K562 (cell line): ENCODE measurements at regions not wholly inside any gene's neighbourhood (a gene's known extent, or its start where the extent isn't known, plus 50 kb on each side); places are given as distances from the start of the nearest gene placed in this dataset.

ENCODE experiments used
- ATAC-seq: fragments of 200-7000 bp; cut with Tn5 transposase; 3 replicates; pipeline ENCODE4 v1.9.1; 2020; ENCODE audit warnings: moderate library complexity
- BruUV-seq: library from RNA; stranded (reverse); fragments of 400-500 nt; replicated peaks from 2 replicates; lab custom pipeline; 2021; lab: Mats Ljungman, UMichigan
- CTCF ChIA-PET: fragments of 300-600 bp; formaldehyde crosslinking; extraction: SDS; loops from one replicate; lab custom pipeline; 2021; ENCODE audit warnings: low intra/inter-chr PET ratio; lab: Yijun Ruan, JAX
- POLR2A ChIA-PET: fragments of 300-600, 350-650 bp; sonication (Branson Sonifier 250); formaldehyde crosslinking; extraction: SDS; loops from one replicate; lab custom pipeline; 2021; ENCODE audit warnings: antibody characterized with exemption, inconsistent platforms; lab: Yijun Ruan, JAX
- DNase-seq, 4 experiments: peaks; one replicate each; pipeline versions ENCODE4 v3.0.0 to v3.0.0-alpha.2; 2011 to 2018; ENCODE audit warnings: low spot score in 3 of 4, mixed read lengths in 3 of 4; ENCODE audit errors: extremely low read depth in 1 of 4
- FAIRE-seq: peaks from 2 replicates; lab custom pipeline; 2011; peaks lifted over from hg19 to GRCh38; lab: Jason Lieb, UNC
- H2AFZ ChIP-seq: 2 replicates; pipeline ENCODE4 v1.6.0; 2011; ENCODE audit warnings: low read depth, low read length, control low read depth, inconsistent platforms
- H3K27ac ChIP-seq: fragments of 200-600 bp; 3 replicates; pipeline ENCODE4 v1.8.0; 2011; ENCODE audit warnings: low read depth, mild to moderate bottlenecking, control low read depth, inconsistent platforms, low read length, moderate library complexity, mixed read lengths; ENCODE audit errors: extremely low read depth
- H3K27me3 ChIP-seq, 2 experiments: fragments of 300-600 bp in 1 of 2; 2 replicates in 1 of 2; 3 replicates in 1 of 2; pipeline versions ENCODE4 v1.6.0 to v1.8.0; 2011; ENCODE audit warnings: inconsistent platforms in 2 of 2, low read length in 2 of 2, mild to moderate bottlenecking in 1 of 2, mixed read lengths in 1 of 2, moderate library complexity in 1 of 2; ENCODE audit not compliant: control insufficient read depth in 2 of 2, insufficient read depth in 2 of 2
- H3K36me3 ChIP-seq: fragments of 300-600 bp; 3 replicates; pipeline ENCODE4 v1.8.0; 2011; ENCODE audit warnings: mild to moderate bottlenecking, low read length, inconsistent platforms; ENCODE audit not compliant: control insufficient read depth, insufficient read depth
- H3K4me1 ChIP-seq, 2 experiments: fragments of 200-600 bp in 1 of 2; replicated peaks in 1 of 2; 2 replicates in 1 of 2; 3 replicates in 1 of 2; pipeline versions ENCODE4 v1.5.1 to v1.8.0; 2011; ENCODE audit warnings: inconsistent platforms in 2 of 2, low read length in 2 of 2, mild to moderate bottlenecking in 1 of 2, mixed read lengths in 1 of 2, moderate library complexity in 1 of 2; ENCODE audit not compliant: control insufficient read depth in 2 of 2, insufficient read depth in 2 of 2
- H3K4me2 ChIP-seq: 2 replicates; pipeline ENCODE4 v1.6.1; 2011; ENCODE audit warnings: low read length, control low read depth, inconsistent platforms, mixed read lengths; ENCODE audit not compliant: insufficient read depth
- H3K4me3 ChIP-seq: fragments of 200-600 bp; sonication (generic), shearing (Covaris generic); 2 replicates; pipeline ENCODE4 v1.5.1; 2016; ENCODE audit warnings: control low read depth, inconsistent platforms
- H3K79me2 ChIP-seq: fragments of 200-600 bp; 3 replicates; pipeline ENCODE4 v1.8.0; 2011; ENCODE audit warnings: low read length, inconsistent platforms; ENCODE audit not compliant: control insufficient read depth, insufficient read depth
- H3K9ac ChIP-seq, 2 experiments: 2 replicates each; pipeline versions ENCODE4 v1.6.0 to v1.6.1; 2011; ENCODE audit warnings: low read depth in 2 of 2, low read length in 2 of 2, control low read depth in 1 of 2, inconsistent platforms in 1 of 2, mild to moderate bottlenecking in 1 of 2, mixed read lengths in 1 of 2; ENCODE audit not compliant: insufficient read depth in 1 of 2
- H3K9me1 ChIP-seq: one replicate; pipeline ENCODE4 v1.6.0; 2011; ENCODE audit warnings: inconsistent platforms, mild to moderate bottlenecking, low read length, moderate library complexity; ENCODE audit not compliant: control insufficient read depth, insufficient read depth
- H3K9me3 ChIP-seq: replicated peaks from 2 replicates; pipeline ENCODE4 v1.5.1; 2011; ENCODE audit warnings: low read depth, low read length, inconsistent platforms; ENCODE audit not compliant: control insufficient read depth, insufficient read depth
- H4K20me1 ChIP-seq: replicated peaks from 2 replicates; pipeline ENCODE4 v1.6.1; 2011; ENCODE audit warnings: low read length, inconsistent platforms, mixed read lengths; ENCODE audit not compliant: control insufficient read depth, insufficient read depth
- CBX5 ChIP-seq: IDR thresholded peaks from 2 replicates; pipeline ENCODE4 v1.6.1; 2014; ENCODE audit warnings: low read depth, borderline replicate concordance
- FOXP1 ChIP-seq: sonication (generic); formaldehyde crosslinking; IDR thresholded peaks from 2 replicates; pipeline ENCODE4 v1.8.0; 2022; ENCODE audit warnings: mild to moderate bottlenecking, missing genetic modification reagents
- HDAC1 ChIP-seq, 2 experiments: fragments of 450-650 bp; IDR thresholded peaks; 2 replicates each; pipeline ENCODE4 v1.6.1; 2016 to 2017; ENCODE audit warnings: inconsistent platforms in 1 of 2, mild to moderate bottlenecking in 1 of 2, moderate library complexity in 1 of 2
- RBFOX2 ChIP-seq: fragments of 200-400 bp; formaldehyde crosslinking; IDR thresholded peaks from 2 replicates; pipeline ENCODE4 v1.6.1; 2017; ENCODE audit warnings: low read depth, mild to moderate bottlenecking, low read length, moderate library complexity
- TCF7L2 ChIP-seq: fragments of 150-350 bp; IDR thresholded peaks from 2 replicates; pipeline ENCODE4 v1.6.1; 2016; ENCODE audit warnings: low read depth, mild to moderate bottlenecking, low read length, moderate library complexity
- ZNF175 ChIP-seq: fragments of 200-800 bp; sonication (Bioruptor generic); IDR thresholded peaks from 2 replicates; pipeline ENCODE4 v1.6.1; 2016; ENCODE audit warnings: low read depth, mild to moderate bottlenecking, missing genetic modification characterization, missing compliant biosample characterization
- ZNF274 ChIP-seq: IDR thresholded peaks from 2 replicates; pipeline ENCODE4 v1.6.1; 2011; ENCODE audit warnings: low read depth, mild to moderate bottlenecking, low read length, moderate library complexity, borderline replicate concordance
- ZNF277 ChIP-seq: fragments of 250-450 bp; sonication (Bioruptor Pico); IDR thresholded peaks from 2 replicates; pipeline ENCODE4 v1.8.0; 2022; ENCODE audit warnings: inconsistent platforms, mild to moderate bottlenecking, moderate library complexity, borderline replicate concordance
- ZNF3 ChIP-seq: fragments of 250-450 bp; sonication (Bioruptor Pico); IDR thresholded peaks from 2 replicates; pipeline ENCODE4 v1.5.0; 2021; ENCODE audit warnings: mild to moderate bottlenecking, moderate library complexity
- ZNF324 ChIP-seq: fragments of 250-450 bp; sonication (Bioruptor Pico); IDR thresholded peaks from 2 replicates; pipeline ENCODE4 v1.4.0; 2020; ENCODE audit warnings: mild to moderate bottlenecking
- ZNF398 ChIP-seq: fragments of 250-450 bp; sonication (Bioruptor Pico); IDR thresholded peaks from 2 replicates; pipeline ENCODE4 v1.8.0; 2021; ENCODE audit warnings: moderate library complexity, mild to moderate bottlenecking, inconsistent platforms
- WGBS: fragments of 100-300 bp; shearing (Covaris generic); methylation state at CpG from one replicate; pipeline ENCODE4 v1.1.6; 2016; ENCODE audit warnings: low coverage, mixed read lengths; ENCODE audit not compliant: insufficient coverage; ENCODE audit errors: missing lambda C conversion rate; 5-methylcytosine and 5-hydroxymethylcytosine counted together
- in situ Hi-C: fragments of 300-500 bp; cut with MboI; formaldehyde crosslinking; loops from 4 replicates; pipeline ENCODE4 v1.15.0; 2018; ENCODE audit warnings: inconsistent platforms, mixed read lengths
- intact Hi-C: fragments of 100-400 bp; cut with micrococcal nuclease; formaldehyde crosslinking; loops from 2 replicates; pipeline ENCODE4 v1.14.2; 2022
- TF ChIP-seq, protein P1 (sequence below): fragments of 250-450 bp; sonication (Bioruptor Pico); IDR thresholded peaks from 2 replicates; pipeline ENCODE4 v1.9.0; 2021; ENCODE audit warnings: mild to moderate bottlenecking
- TF ChIP-seq, protein P2 (sequence below): fragments of 250-450 bp; sonication (Bioruptor Pico); IDR thresholded peaks from 2 replicates; pipeline ENCODE4 v1.6.1; 2021; ENCODE audit warnings: mild to moderate bottlenecking

DNA sequence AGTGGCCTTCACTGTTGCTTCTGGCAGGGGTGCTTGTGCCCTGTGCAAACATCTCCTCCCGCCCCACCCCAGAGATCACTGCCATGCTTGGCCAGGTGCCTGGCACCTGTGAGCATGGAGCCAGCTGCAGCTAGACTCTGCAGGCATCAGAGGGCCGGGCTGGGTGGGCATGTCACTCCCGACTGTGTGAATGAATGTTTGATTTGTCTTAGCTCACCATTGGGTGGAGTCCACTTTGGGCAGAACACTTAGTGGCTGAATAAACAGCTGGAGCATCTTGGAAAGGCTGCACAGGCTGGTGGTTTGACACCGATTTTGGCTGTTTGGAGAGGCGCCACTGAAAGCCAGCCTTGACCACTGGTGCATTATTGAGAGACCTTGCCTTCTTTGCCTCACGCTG, 267.3 kb downstream of the DLEU7 start:
- in situ Hi-C loops (no loop called here), intact Hi-C loops (no loop called here)
- Histone ChIP-seq H3K27me3 (no peaks in the 10 kb centered on the region), H3K9ac (no peak overlapping the region), H2AFZ (no peak overlapping the region), H3K9me1 (no peaks in the 10 kb centered on the region), H3K4me3 (no peak overlapping the region), H3K4me2 (no peak overlapping the region), H4K20me1 (no peaks in the 10 kb centered on the region), H3K79me2 (no peaks in the 10 kb centered on the region), H3K4me1 (no peaks in the 10 kb centered on the region), H3K36me3 (no peaks in the 10 kb centered on the region), H3K9me3 (0 out of 2 replicates have a peak, but pooled peaks cover 2% of the 10 kb centered on the region), H3K27ac (no peak overlapping the region)
- ChIA-PET CTCF (no interaction called here), POLR2A (interaction anchor here (0.6 kb wide), 1 partner anchor 58 kb away, joined by 3 read pairs; no protein-coding TSS in a partner anchor)
- ATAC-seq = no peak
- DNase-seq = no peak
- BruUV-seq = no TSS peak
- no peak for FAIRE-seq
- 21% methylated on average over 4 of the region's 6 CpGs for WGBS
- TF ChIP-seq FOXP1 (CRISPR knock-in tag) (no peak), ZNF324 (no peak), ZNF277 (CRISPR knock-in tag) (no peak), ZNF175 (CRISPR knock-in tag) (no peak), RBFOX2 (no peak), TCF7L2 (no peak), CBX5 (no peak), ZNF274 (no peak), HDAC1 (IDR thresholded peaks at IDR 0.05) (no peak), ZNF3 (CRISPR knock-in tag) (no peak), ZNF398 (CRISPR knock-in tag) (no peak)
- TF ChIP-seq, protein P1, sequence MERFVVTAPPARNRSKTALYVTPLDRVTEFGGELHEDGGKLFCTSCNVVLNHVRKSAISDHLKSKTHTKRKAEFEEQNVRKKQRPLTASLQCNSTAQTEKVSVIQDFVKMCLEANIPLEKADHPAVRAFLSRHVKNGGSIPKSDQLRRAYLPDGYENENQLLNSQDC = no peak
- TF ChIP-seq, protein P2, sequence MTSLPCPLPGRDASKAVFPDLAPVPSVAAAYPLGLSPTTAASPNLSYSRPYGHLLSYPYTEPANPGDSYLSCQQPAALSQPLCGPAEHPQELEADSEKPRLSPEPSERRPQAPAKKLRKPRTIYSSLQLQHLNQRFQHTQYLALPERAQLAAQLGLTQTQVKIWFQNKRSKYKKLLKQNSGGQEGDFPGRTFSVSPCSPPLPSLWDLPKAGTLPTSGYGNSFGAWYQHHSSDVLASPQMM (CRISPR knock-in tag) = no peak
